ENCODE measurements at regions not wholly inside any gene's neighbourhood (a gene's known extent, or its start where the extent isn't known, plus 50 kb on each side); places are given as distances from the start of the nearest gene placed in this dataset.

DNA sequence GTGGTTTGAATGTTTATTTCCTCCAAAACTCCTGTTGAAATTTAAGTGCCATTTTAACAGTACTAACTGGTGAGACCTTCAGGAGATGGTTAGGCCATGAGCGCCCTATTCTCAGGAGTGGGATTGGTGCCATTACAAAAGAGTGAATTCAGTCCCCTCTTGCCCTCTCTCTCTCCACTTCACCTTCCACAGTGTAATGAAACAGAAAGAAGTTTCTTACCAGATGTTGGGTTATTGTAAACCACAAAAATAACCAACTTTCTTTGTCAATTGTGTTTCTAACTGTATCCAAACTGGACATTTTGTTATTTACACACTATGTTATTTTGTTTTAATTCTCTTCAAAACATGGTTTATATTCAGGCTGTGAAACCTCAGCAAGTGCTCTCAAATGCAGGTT is 1734.3 kb downstream of the PCDH7 start:
- WGBS, 2 donors = 89 to 91% methylated on average over 1 of the region's 1 CpG
- Histone ChIP-seq H3K27ac (ENCODE audit: low read depth in 2 of 2, low read length in 1 of 2) (no peak overlapping the region), H3K36me3 (ENCODE audit: control insufficient read depth in 2 of 2, insufficient read depth in 2 of 2, low read length in 1 of 2) (no peaks in the 10 kb centered on the region)

DNA sequence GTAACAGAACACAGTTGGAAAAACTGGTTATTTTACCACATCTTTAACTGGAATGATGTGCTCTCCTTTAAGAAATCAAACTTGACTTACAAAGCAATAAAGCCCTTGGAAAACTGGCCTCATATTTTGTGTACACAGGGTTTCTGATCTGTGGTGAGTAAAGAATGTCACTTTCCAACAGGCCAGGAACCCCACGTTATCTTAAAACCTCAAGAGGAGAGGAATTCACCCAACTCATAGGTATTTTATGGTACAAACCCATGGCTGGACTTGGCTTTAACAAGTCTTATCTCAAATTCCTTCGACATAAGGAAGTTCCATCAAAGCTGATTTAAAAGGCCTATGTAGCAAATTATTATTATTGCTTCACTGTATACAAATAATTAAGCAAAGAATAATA is 1735.1 kb downstream of the PCDH7 start:
- Histone ChIP-seq H3K27ac (ENCODE audit: low read depth in 2 of 2, low read length in 1 of 2) (no peak overlapping the region), H3K36me3 (ENCODE audit: control insufficient read depth in 2 of 2, insufficient read depth in 2 of 2, low read length in 1 of 2) (no peaks in the 10 kb centered on the region), H3K4me3 (ENCODE audit: low read depth in 1 of 2, low read length in 2 of 2) (no peak overlapping the region), H3K4me1 (ENCODE audit: control insufficient read depth in 2 of 2, insufficient read depth in 2 of 2, low read length in 1 of 2) (no peaks in the 10 kb centered on the region), H3K9me3 (ENCODE audit: control insufficient read depth in 2 of 2, insufficient read depth in 1 of 2, low read depth in 1 of 2, low read length in 1 of 2) (no peaks in the 10 kb centered on the region), H3K27me3 (ENCODE audit: control insufficient read depth in 1 of 2, insufficient read depth in 2 of 2, low read length in 2 of 2) (no peaks in the 10 kb centered on the region)
- WGBS, 2 donors = 53 to 57% methylated on average over 2 of the region's 2 CpGs

More for the DNA sequence above, 1734.3 kb downstream of the PCDH7 start:
- H3K4me1 ChIP-seq (ENCODE audit: control insufficient read depth in 2 of 2, insufficient read depth in 2 of 2, low read length in 1 of 2) = no peaks in the 10 kb centered on the region
- H3K4me3 ChIP-seq (ENCODE audit: low read depth in 1 of 2, low read length in 2 of 2) = no peak overlapping the region
- no peaks in the 10 kb centered on the region for H3K9me3 ChIP-seq (ENCODE audit: control insufficient read depth in 2 of 2, insufficient read depth in 1 of 2, low read depth in 1 of 2, low read length in 1 of 2)
- H3K27me3 ChIP-seq (ENCODE audit: control insufficient read depth in 1 of 2, insufficient read depth in 2 of 2, low read length in 2 of 2) = no peaks in the 10 kb centered on the region

DNA sequence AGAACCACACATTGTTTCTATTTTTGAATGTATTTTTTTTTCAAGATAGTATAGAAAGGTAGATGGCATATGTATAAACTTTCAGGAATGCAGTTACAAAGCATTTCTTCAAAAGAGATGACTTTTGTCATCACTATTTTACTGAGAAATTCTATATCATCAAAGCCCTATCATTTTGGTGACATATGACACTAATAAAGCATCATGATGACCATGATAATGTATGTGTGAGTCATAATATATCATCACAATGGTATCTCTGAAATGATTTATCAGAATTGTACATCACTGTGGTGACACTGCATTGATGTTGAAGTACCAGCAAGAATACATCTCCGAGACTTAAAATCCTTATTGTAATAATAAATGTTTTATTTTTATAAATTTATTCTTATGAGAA is 1740.8 kb downstream of the PCDH7 start:
- Histone ChIP-seq H3K27me3 (ENCODE audit: control insufficient read depth in 1 of 2, insufficient read depth in 2 of 2, low read length in 2 of 2) (no peaks in the 10 kb centered on the region), H3K9me3 (ENCODE audit: control insufficient read depth in 2 of 2, insufficient read depth in 1 of 2, low read depth in 1 of 2, low read length in 1 of 2) (no peaks in the 10 kb centered on the region), H3K36me3 (ENCODE audit: control insufficient read depth in 2 of 2, insufficient read depth in 2 of 2, low read length in 1 of 2) (no peaks in the 10 kb centered on the region), H3K4me3 (ENCODE audit: low read depth in 1 of 2, low read length in 2 of 2) (no peak overlapping the region), H3K4me1 (ENCODE audit: control insufficient read depth in 2 of 2, insufficient read depth in 2 of 2, low read length in 1 of 2) (no peaks in the 10 kb centered on the region), H3K27ac (ENCODE audit: low read depth in 2 of 2, low read length in 1 of 2) (no peak overlapping the region)
- 89 to 93% methylated on average over 1 of the region's 1 CpG for WGBS, 2 donors

DNA sequence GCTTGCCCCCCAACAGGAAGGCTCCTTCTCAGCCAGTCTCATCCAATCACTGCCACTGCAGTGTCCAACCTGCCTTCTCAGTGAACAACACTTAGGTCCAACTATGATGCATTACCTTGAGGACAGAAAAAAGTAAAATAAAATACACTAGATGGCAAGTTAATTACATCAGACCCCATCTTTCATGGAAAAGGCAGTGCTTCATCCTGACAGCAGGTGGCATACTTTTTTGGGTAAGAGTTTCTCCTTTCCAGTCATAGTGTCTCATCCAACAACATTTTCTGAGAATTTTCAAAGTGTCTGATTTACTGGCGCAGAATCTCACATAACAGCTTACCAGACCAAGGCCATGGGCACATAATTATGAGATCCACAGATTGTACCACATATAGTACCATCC is 1742.8 kb downstream of the PCDH7 start:
- no peaks in the 10 kb centered on the region for H3K9me3 ChIP-seq (ENCODE audit: control insufficient read depth in 2 of 2, insufficient read depth in 1 of 2, low read depth in 1 of 2, low read length in 1 of 2)
- H3K4me3 ChIP-seq (ENCODE audit: low read depth in 1 of 2, low read length in 2 of 2) = no peak overlapping the region
- H3K4me1 ChIP-seq (ENCODE audit: control insufficient read depth in 2 of 2, insufficient read depth in 2 of 2, low read length in 1 of 2) = no peaks in the 10 kb centered on the region
- no peak overlapping the region for H3K27ac ChIP-seq (ENCODE audit: low read depth in 2 of 2, low read length in 1 of 2)
- H3K27me3 ChIP-seq (ENCODE audit: control insufficient read depth in 1 of 2, insufficient read depth in 2 of 2, low read length in 2 of 2) = no peaks in the 10 kb centered on the region
- H3K36me3 ChIP-seq (ENCODE audit: control insufficient read depth in 2 of 2, insufficient read depth in 2 of 2, low read length in 1 of 2) = no peaks in the 10 kb centered on the region
- 88% methylated on average over 1 of the region's 1 CpG for WGBS, 2 donors

DNA sequence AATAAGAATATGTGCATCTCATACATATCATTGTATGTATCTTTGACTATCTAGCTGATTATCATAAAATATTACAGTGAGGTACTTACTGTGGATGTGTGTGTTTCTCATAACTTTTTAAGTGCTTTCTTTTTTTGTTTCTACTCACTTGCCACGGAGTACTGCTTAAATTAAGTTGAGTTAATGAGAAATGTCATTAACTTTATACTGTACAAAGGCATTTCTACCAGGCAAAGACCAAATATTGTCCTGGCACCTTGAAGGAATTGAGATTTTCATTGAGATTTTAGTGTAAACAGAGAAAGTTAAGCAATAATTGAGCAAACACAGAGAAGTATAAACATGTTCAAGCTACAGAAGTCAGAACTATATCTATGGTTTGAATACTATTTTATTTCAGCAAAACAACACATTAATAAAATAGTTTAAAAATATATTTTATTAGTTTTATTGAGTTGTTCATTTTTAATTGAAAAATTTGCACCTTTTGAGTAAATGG is 1750.0 kb downstream of the PCDH7 start:
- H3K9me3 ChIP-seq (ENCODE audit: control insufficient read depth in 2 of 2, insufficient read depth in 1 of 2, low read depth in 1 of 2, low read length in 1 of 2) = no peaks in the 10 kb centered on the region
- no peaks in the 10 kb centered on the region for H3K36me3 ChIP-seq (ENCODE audit: control insufficient read depth in 2 of 2, insufficient read depth in 2 of 2, low read length in 1 of 2)
- H3K4me1 ChIP-seq (ENCODE audit: control insufficient read depth in 2 of 2, insufficient read depth in 2 of 2, low read length in 1 of 2) = no peaks in the 10 kb centered on the region
- H3K27me3 ChIP-seq (ENCODE audit: control insufficient read depth in 1 of 2, insufficient read depth in 2 of 2, low read length in 2 of 2) = no peaks in the 10 kb centered on the region
- H3K4me3 ChIP-seq (ENCODE audit: low read depth in 1 of 2, low read length in 2 of 2) = no peak overlapping the region
- 34 to 44% methylated on average over 1 of the region's 1 CpG for WGBS, 2 donors
- H3K27ac ChIP-seq (ENCODE audit: low read depth in 2 of 2, low read length in 1 of 2) = no peak overlapping the region

DNA sequence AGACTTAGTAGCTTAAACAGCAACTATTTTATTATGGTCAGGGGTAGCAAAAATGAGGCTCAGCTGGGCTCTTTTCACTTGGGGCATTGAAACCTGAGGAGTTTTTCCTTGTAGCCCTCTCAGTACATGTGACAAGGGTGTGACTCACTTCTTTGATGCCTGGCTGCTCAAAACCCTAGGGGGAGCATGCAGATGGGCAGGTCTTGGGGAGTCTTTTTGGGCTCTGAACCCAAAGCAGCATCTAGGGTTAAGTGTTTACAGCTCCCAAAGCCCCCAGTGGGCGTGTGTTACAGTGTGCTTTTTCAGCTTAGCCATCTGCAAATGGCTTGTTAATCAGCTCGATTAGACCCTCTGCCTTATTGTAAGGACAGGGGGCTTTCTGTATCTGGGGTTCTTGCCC is 1752.7 kb downstream of the PCDH7 start:
- 54 to 64% methylated on average over 2 of the region's 2 CpGs for WGBS, 2 donors
- H3K27ac ChIP-seq (ENCODE audit: low read depth in 2 of 2, low read length in 1 of 2) = no peak overlapping the region
- no peak overlapping the region for H3K4me3 ChIP-seq (ENCODE audit: low read depth in 1 of 2, low read length in 2 of 2)
- H3K9me3 ChIP-seq (ENCODE audit: control insufficient read depth in 2 of 2, insufficient read depth in 1 of 2, low read depth in 1 of 2, low read length in 1 of 2) = no peaks in the 10 kb centered on the region
- H3K27me3 ChIP-seq (ENCODE audit: control insufficient read depth in 1 of 2, insufficient read depth in 2 of 2, low read length in 2 of 2) = no peaks in the 10 kb centered on the region
- no peaks in the 10 kb centered on the region for H3K4me1 ChIP-seq (ENCODE audit: control insufficient read depth in 2 of 2, insufficient read depth in 2 of 2, low read length in 1 of 2)
- no peaks in the 10 kb centered on the region for H3K36me3 ChIP-seq (ENCODE audit: control insufficient read depth in 2 of 2, insufficient read depth in 2 of 2, low read length in 1 of 2)

DNA sequence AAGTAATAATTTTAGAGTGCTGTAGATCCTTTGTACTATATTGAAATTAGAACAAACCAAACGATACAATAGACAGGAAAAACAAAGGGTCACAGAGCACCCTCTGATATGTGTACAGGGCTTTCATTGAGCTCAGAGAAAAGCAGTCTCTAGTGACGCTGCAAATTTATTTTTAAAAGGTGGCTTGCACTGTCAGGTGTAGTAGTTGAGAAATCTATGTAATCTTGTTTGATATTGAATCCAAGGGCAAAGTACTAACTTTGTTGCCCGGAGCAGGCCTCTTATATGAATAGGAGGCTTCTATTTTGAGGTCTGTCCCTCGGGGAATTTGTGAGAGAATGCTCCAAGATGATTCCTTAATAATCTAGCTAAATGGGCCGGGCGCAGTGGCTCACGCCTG is 1755.5 kb downstream of the PCDH7 start:
- WGBS, 2 donors = 79 to 80% methylated on average over 7 of the region's 7 CpGs
- Histone ChIP-seq H3K27me3 (ENCODE audit: control insufficient read depth in 1 of 2, insufficient read depth in 2 of 2, low read length in 2 of 2) (no peaks in the 10 kb centered on the region), H3K4me3 (ENCODE audit: low read depth in 1 of 2, low read length in 2 of 2) (no peak overlapping the region), H3K27ac (ENCODE audit: low read depth in 2 of 2, low read length in 1 of 2) (no peak overlapping the region), H3K36me3 (ENCODE audit: control insufficient read depth in 2 of 2, insufficient read depth in 2 of 2, low read length in 1 of 2) (no peaks in the 10 kb centered on the region), H3K4me1 (ENCODE audit: control insufficient read depth in 2 of 2, insufficient read depth in 2 of 2, low read length in 1 of 2) (no peaks in the 10 kb centered on the region), H3K9me3 (ENCODE audit: control insufficient read depth in 2 of 2, insufficient read depth in 1 of 2, low read depth in 1 of 2, low read length in 1 of 2) (no peaks in the 10 kb centered on the region)

DNA sequence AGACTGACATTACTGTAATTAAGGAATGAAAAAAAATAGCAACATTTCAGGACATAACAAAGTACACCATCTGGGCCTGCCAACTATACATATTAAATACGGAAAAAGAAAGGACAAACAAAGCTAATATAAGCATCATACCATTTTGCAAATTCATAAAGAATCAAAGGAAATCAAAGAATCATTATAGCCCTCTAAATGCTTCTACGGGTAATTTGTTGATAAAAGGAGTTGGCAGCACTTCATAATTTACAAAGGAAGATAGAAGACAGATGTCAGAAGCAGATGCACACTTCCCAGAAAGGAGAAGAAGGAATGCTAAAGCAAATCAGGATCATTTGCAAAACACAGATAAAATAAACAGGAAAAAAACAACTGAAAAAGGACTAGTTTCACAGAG is 1757.3 kb downstream of the PCDH7 start:
- no peak overlapping the region for H3K27ac ChIP-seq (ENCODE audit: low read depth in 2 of 2, low read length in 1 of 2)
- 28 to 36% methylated on average over 2 of the region's 2 CpGs for WGBS, 2 donors
- H3K4me1 ChIP-seq (ENCODE audit: control insufficient read depth in 2 of 2, insufficient read depth in 2 of 2, low read length in 1 of 2) = no peaks in the 10 kb centered on the region
- H3K9me3 ChIP-seq (ENCODE audit: control insufficient read depth in 2 of 2, insufficient read depth in 1 of 2, low read depth in 1 of 2, low read length in 1 of 2) = no peaks in the 10 kb centered on the region
- no peaks in the 10 kb centered on the region for H3K27me3 ChIP-seq (ENCODE audit: control insufficient read depth in 1 of 2, insufficient read depth in 2 of 2, low read length in 2 of 2)
- no peaks in the 10 kb centered on the region for H3K36me3 ChIP-seq (ENCODE audit: control insufficient read depth in 2 of 2, insufficient read depth in 2 of 2, low read length in 1 of 2)
- H3K4me3 ChIP-seq (ENCODE audit: low read depth in 1 of 2, low read length in 2 of 2) = no peak overlapping the region

DNA sequence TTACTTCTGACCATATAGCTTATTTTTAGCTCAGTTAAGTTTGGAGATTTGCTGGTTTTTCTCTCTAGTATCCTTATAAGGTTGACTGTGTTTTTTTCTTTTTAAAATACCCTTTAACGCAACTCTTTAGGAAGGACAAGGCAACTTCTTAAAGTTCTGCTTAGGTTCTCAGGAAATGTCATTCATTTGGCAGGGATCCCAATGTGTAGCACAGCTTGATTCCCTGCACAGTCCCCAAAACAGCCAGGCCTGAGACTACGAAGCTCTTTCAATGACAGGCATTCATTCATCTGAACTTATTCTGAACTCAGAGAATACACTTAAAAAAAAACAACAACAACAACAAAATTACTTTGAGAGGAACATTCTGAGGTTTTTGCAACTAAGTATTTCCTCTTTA is 1765.8 kb downstream of the PCDH7 start:
- Histone ChIP-seq H3K9me3 (ENCODE audit: control insufficient read depth in 2 of 2, insufficient read depth in 1 of 2, low read depth in 1 of 2, low read length in 1 of 2) (no peaks in the 10 kb centered on the region), H3K27me3 (ENCODE audit: control insufficient read depth in 1 of 2, insufficient read depth in 2 of 2, low read length in 2 of 2) (no peaks in the 10 kb centered on the region), H3K4me1 (ENCODE audit: control insufficient read depth in 2 of 2, insufficient read depth in 2 of 2, low read length in 1 of 2) (no peaks in the 10 kb centered on the region), H3K27ac (ENCODE audit: low read depth in 2 of 2, low read length in 1 of 2) (no peak overlapping the region), H3K4me3 (ENCODE audit: low read depth in 1 of 2, low read length in 2 of 2) (no peak overlapping the region), H3K36me3 (ENCODE audit: control insufficient read depth in 2 of 2, insufficient read depth in 2 of 2, low read length in 1 of 2) (no peaks in the 10 kb centered on the region)
- 34 to 35% methylated on average over 2 of the region's 2 CpGs for WGBS, 2 donors

DNA sequence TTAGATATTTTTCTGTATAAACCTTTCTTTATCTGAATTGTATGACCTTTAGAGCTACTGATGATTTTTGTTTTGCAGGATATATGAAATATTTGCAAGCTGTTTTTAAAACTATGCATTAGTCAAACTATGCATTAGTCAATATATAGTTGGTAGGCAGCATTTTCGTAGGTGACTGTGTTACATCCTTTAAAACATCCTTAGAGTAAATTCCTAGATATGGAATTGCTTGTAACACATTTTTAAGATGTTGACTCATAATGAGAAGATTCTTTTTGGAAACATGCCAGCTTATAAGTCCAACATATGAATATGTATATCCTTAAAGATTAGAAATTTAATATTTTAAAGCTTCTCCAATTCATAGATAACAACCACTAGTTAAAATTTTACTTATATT is 1768.5 kb downstream of the PCDH7 start:
- H3K9me3 ChIP-seq (ENCODE audit: control insufficient read depth in 2 of 2, insufficient read depth in 1 of 2, low read depth in 1 of 2, low read length in 1 of 2) = no peaks in the 10 kb centered on the region
- H3K27ac ChIP-seq (ENCODE audit: low read depth in 2 of 2, low read length in 1 of 2) = no peak overlapping the region
- no peaks in the 10 kb centered on the region for H3K27me3 ChIP-seq (ENCODE audit: control insufficient read depth in 1 of 2, insufficient read depth in 2 of 2, low read length in 2 of 2)
- WGBS, 2 donors = 55 to 68% methylated on average over 1 of the region's 1 CpG
- H3K4me3 ChIP-seq (ENCODE audit: low read depth in 1 of 2, low read length in 2 of 2) = no peak overlapping the region
- no peaks in the 10 kb centered on the region for H3K36me3 ChIP-seq (ENCODE audit: control insufficient read depth in 2 of 2, insufficient read depth in 2 of 2, low read length in 1 of 2)
- no peaks in the 10 kb centered on the region for H3K4me1 ChIP-seq (ENCODE audit: control insufficient read depth in 2 of 2, insufficient read depth in 2 of 2, low read length in 1 of 2)

Measured in esophagus (tissue), 2 donors.